Adrenal gland (tissue), 9 donors: ENCODE measurements at regions not wholly inside any gene's neighbourhood (a gene's known extent, or its start where the extent isn't known, plus 50 kb on each side); places are given as distances from the start of the nearest gene placed in this dataset.

Source experiments
- DNase-seq, 7 donors: peaks; one replicate each; pipeline ENCODE4 v3.0.0-alpha.2; 2019 to 2020
- H3K27ac ChIP-seq, 5 donors: fragments of 200-600 bp; sonication (generic) in 4 of 5; 1 replicate in 3 of 5; 2 replicates in 2 of 5; pipeline versions ENCODE4 v1.5.1 to v1.8.0; 2016 to 2020; ENCODE audit warnings: mild to moderate bottlenecking in 1 of 5
- H3K27me3 ChIP-seq: fragments of 200-600 bp; 2 replicates; pipeline ENCODE4 v1.8.0; 2021
- H3K36me3 ChIP-seq, 2 donors: fragments of 200-600 bp; replicated peaks in 1 of 2; 1 replicate in 1 of 2; 2 replicates in 1 of 2; pipeline versions ENCODE4 v1.5.1 to v1.8.0; 2018 to 2022
- H3K4me1 ChIP-seq, 2 donors: fragments of 200-600 bp; replicated peaks in 1 of 2; 1 replicate in 1 of 2; 2 replicates in 1 of 2; pipeline versions ENCODE4 v1.5.1 to v1.8.0; 2018 to 2021
- H3K4me3 ChIP-seq, 4 donors: fragments of 200-600 bp; sonication (generic) in 3 of 4; one replicate each; pipeline ENCODE4 v1.5.1; 2016 to 2018
- H3K9me3 ChIP-seq, 3 donors: fragments of 200-600 bp; sonication (generic) in 1 of 3; replicated peaks in 1 of 3; 1 replicate in 2 of 3; 2 replicates in 1 of 3; pipeline versions ENCODE4 v1.5.1 to v1.8.0; 2016 to 2021
- POLR2A ChIP-seq, 2 donors: fragments of 450-650 bp; IDR thresholded peaks; one replicate each; pipeline ENCODE4 v1.6.1; 2017; ENCODE audit warnings: antibody characterized with exemption in 2 of 2, mild to moderate bottlenecking in 2 of 2, moderate library complexity in 1 of 2
- WGBS, 4 donors: extraction: QIAGEN DNeasy Blood & Tissue Kit in 2 of 4; methylation state at CpG; one replicate each; pipeline versions ENCODE4 v1.1.5 to v1.1.7; 2013 to 2017; 5-methylcytosine and 5-hydroxymethylcytosine counted together
- intact Hi-C, 2 donors: fragments of 100-400 bp; cut with DNase I; formaldehyde crosslinking; loops; one replicate each; pipeline versions ENCODE4 v1.14.1 to v1.15.0; 2022 to 2023
- TF ChIP-seq, protein P1 (sequence below), 6 experiments: fragments of 450-650 bp in 4 of 6; fragments of 200-600 bp in 2 of 6; sonication (generic) in 1 of 6; IDR thresholded peaks; 1 replicate in 5 of 6; 2 replicates in 1 of 6; pipeline versions ENCODE4 v1.5.1 to v1.8.0; 2016 to 2021; ENCODE audit warnings: antibody characterized with exemption in 6 of 6, mild to moderate bottlenecking in 2 of 6, moderate library complexity in 1 of 6
- donor health status: healthy with polysubstance abuse.
- donor health status: Bipolar disorder and iron deficiency.
- donor health status: DM: yes; HTN: yes; CAD: no.
- donor health status: DM: no; HTN: no; CAD: no.
- donor health status: DM: no; HTN: no; CAD: no.

- Histone ChIP-seq H3K9me3 (no peaks in the 10 kb centered on the region), H3K36me3 (no peaks in the 10 kb centered on the region), H3K27ac (no peak overlapping the region), H3K4me3 (no peak overlapping the region), H3K27me3 (no peaks in the 10 kb centered on the region), H3K4me1 (no peaks in the 10 kb centered on the region)
- intact Hi-C loops = no loop called here
- no peak for DNase-seq
- 67 to 79% (median 76%) methylated on average over 6 of the region's 6 CpGs for WGBS, 4 donors
- TF ChIP-seq, protein P1, sequence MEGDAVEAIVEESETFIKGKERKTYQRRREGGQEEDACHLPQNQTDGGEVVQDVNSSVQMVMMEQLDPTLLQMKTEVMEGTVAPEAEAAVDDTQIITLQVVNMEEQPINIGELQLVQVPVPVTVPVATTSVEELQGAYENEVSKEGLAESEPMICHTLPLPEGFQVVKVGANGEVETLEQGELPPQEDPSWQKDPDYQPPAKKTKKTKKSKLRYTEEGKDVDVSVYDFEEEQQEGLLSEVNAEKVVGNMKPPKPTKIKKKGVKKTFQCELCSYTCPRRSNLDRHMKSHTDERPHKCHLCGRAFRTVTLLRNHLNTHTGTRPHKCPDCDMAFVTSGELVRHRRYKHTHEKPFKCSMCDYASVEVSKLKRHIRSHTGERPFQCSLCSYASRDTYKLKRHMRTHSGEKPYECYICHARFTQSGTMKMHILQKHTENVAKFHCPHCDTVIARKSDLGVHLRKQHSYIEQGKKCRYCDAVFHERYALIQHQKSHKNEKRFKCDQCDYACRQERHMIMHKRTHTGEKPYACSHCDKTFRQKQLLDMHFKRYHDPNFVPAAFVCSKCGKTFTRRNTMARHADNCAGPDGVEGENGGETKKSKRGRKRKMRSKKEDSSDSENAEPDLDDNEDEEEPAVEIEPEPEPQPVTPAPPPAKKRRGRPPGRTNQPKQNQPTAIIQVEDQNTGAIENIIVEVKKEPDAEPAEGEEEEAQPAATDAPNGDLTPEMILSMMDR (IDR thresholded peaks at IDR 0.05) = no peak
- TF ChIP-seq POLR2A (IDR thresholded peaks at IDR 0.05) = no peak
These were observed 227.4 kb downstream of the SLC7A11 start for GRCh38 chr4:138014590-138015288.

GRCh38 chr4:138013625-138014024 lies 228.5 kb downstream of the SLC7A11 start:
- intact Hi-C loops = no loop called here
- 60 to 75% (median 67%) methylated on average over 3 of the region's 3 CpGs for WGBS, 4 donors
- no peaks in the 10 kb centered on the region for H3K4me1 ChIP-seq

GRCh38 chr4:138010639-138011038 lies 231.5 kb downstream of the SLC7A11 start:
- H3K4me3 ChIP-seq = no peak overlapping the region
- TF ChIP-seq, protein P1 (IDR thresholded peaks at IDR 0.05) = no peak
- TF ChIP-seq POLR2A (IDR thresholded peaks at IDR 0.05) = no peak
- DNase-seq = no peak
- H3K36me3 ChIP-seq = no peaks in the 10 kb centered on the region
- intact Hi-C loops = no loop called here
- no peaks in the 10 kb centered on the region for H3K9me3 ChIP-seq
- H3K27me3 ChIP-seq = no peaks in the 10 kb centered on the region
- no peak overlapping the region for H3K27ac ChIP-seq
- no peaks in the 10 kb centered on the region for H3K4me1 ChIP-seq

More at GRCh38 chr4:138013625-138014024, 228.5 kb downstream of the SLC7A11 start:
- TF ChIP-seq, protein P1 (IDR thresholded peaks at IDR 0.05) = no peak
- no peak for TF ChIP-seq POLR2A (IDR thresholded peaks at IDR 0.05)
- no peaks in the 10 kb centered on the region for H3K36me3 ChIP-seq
- no peak overlapping the region for H3K27ac ChIP-seq
- no peak for DNase-seq
- no peaks in the 10 kb centered on the region for H3K27me3 ChIP-seq
- no peaks in the 10 kb centered on the region for H3K9me3 ChIP-seq
- H3K4me3 ChIP-seq = no peak overlapping the region

DNA sequence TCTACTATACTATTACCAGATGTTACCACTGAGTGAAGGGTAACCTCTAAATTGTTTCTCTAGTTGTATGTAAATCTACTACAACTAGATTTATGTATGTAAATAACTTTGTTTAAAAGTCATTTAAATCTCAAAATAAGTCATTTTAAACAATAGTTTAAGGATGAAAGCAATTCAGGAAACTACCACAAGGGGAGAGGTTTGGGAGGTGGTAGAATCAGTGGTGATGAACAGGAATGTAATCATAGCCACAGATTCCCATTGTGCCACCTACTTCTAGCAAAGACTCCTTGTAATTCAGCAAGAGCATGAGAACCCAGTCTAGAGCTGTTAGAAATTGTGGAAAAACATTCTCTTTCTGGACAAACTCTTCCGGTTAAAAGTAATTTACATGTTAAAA lies 234.6 kb downstream of the SLC7A11 start:
- no peaks in the 10 kb centered on the region for H3K4me1 ChIP-seq
- H3K27me3 ChIP-seq = no peaks in the 10 kb centered on the region
- intact Hi-C loops = no loop called here
- no peak overlapping the region for H3K4me3 ChIP-seq
- DNase-seq = no peak
- no peaks in the 10 kb centered on the region for H3K36me3 ChIP-seq
- TF ChIP-seq POLR2A (IDR thresholded peaks at IDR 0.05) = no peak
- TF ChIP-seq, protein P1 (IDR thresholded peaks at IDR 0.05) = no peak
- WGBS, 4 donors = 90 to 100% (median 94%) methylated on average over 1 of the region's 1 CpG
- H3K27ac ChIP-seq = no peak overlapping the region
- no peaks in the 10 kb centered on the region for H3K9me3 ChIP-seq
